Transverse colon (tissue), 1 donor: ENCODE measurements at regions not wholly inside any gene's neighbourhood (a gene's known extent, or its start where the extent isn't known, plus 50 kb on each side); places are given as distances from the start of the nearest gene placed in this dataset.

Experiments
- EP300 ChIP-seq: sonication (generic); formaldehyde crosslinking; IDR thresholded peaks from one replicate; pipeline ENCODE4 v1.6.1; 2017; ENCODE audit warnings: antibody characterized with exemption, low read depth
- POLR2A ChIP-seq: fragments of 450-650 bp; IDR thresholded peaks from one replicate; pipeline ENCODE4 v1.6.1; 2016; ENCODE audit warnings: antibody characterized with exemption, mild to moderate bottlenecking, moderate library complexity

DNA sequence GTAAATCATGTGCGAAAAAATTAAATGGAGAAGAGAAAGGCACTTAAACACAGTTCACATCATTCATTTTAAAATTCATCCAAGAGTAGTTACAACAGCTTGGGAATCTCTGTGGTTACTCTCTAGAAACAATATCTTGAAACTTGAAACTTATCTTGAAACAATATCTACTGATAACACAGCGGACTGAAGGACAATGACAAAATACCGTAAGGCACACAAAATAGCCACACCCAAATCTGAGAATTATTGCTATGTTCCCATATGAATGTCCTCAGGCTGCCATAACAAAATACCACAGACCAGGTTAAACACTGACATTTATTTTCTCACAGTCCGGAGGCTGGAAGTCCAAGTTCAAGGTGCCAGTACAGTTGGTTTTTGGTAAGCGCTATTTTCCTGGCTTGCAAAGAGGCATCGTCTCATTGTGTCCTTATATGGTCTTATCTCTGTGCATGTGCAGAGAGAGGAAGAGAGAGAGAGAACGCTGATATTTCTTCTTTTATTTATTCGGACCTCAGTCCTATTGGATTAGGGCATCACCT lies 122.5 kb upstream of the BTBD3 start:
- TF ChIP-seq POLR2A: no peak
- TF ChIP-seq EP300: no peak
